Kidney epithelial cell (primary cell): ENCODE measurements at regions not wholly inside any gene's neighbourhood (a gene's known extent, or its start where the extent isn't known, plus 50 kb on each side); places are given as distances from the start of the nearest gene placed in this dataset.

Source experiments
- DNase-seq: peaks from one replicate; pipeline ENCODE4 v3.0.0-alpha.2; 2010; ENCODE audit warnings: low read depth
- H3K27me3 ChIP-seq: 2 replicates; pipeline ENCODE4 v1.6.0; 2011; ENCODE audit warnings: low read length; ENCODE audit not compliant: control insufficient read depth, insufficient read depth
- H3K36me3 ChIP-seq: 2 replicates; pipeline ENCODE4 v1.5.1; 2011; ENCODE audit warnings: low read length; ENCODE audit not compliant: control insufficient read depth, insufficient read depth
- H3K4me3 ChIP-seq: 2 replicates; pipeline ENCODE4 v1.5.1; 2011; ENCODE audit warnings: low read depth, mild to moderate bottlenecking, control low read depth, low read length
- CTCF ChIP-seq: IDR thresholded peaks from 2 replicates; pipeline ENCODE4 v1.5.1; 2011; ENCODE audit warnings: mild to moderate bottlenecking, moderate library complexity, low read length, control low read depth, inconsistent platforms; ENCODE audit not compliant: insufficient read depth, poor library complexity, severe bottlenecking

GRCh38 chr19:23998568-23998967 lies 83.9 kb downstream of the ZNF726 start:
- TF ChIP-seq CTCF: no peak
- no peaks in the 10 kb centered on the region for H3K27me3 ChIP-seq
- no peak overlapping the region for H3K4me3 ChIP-seq
- no peak for DNase-seq
- no peaks in the 10 kb centered on the region for H3K36me3 ChIP-seq

- H3K27me3 ChIP-seq: no peaks in the 10 kb centered on the region
- DNase-seq: no peak
- TF ChIP-seq CTCF: no peak
- H3K4me3 ChIP-seq: no peak overlapping the region
- H3K36me3 ChIP-seq: no peaks in the 10 kb centered on the region
Measured at GRCh38 chr19:23999821-24000610, 85.3 kb downstream of the ZNF726 start.

- Histone ChIP-seq H3K27me3 (no peaks in the 10 kb centered on the region), H3K36me3 (no peaks in the 10 kb centered on the region), H3K4me3 (no peak overlapping the region)
- no peak for TF ChIP-seq CTCF
- no peak for DNase-seq
Measured at GRCh38 chr19:24000656-24001055, 86.0 kb downstream of the ZNF726 start.

GRCh38 chr19:24002256-24002945 lies 84.6 kb upstream of the ZNF254 start:
- no peak for TF ChIP-seq CTCF
- no peak overlapping the region for H3K4me3 ChIP-seq
- no peaks in the 10 kb centered on the region for H3K27me3 ChIP-seq
- DNase-seq: no peak
- H3K36me3 ChIP-seq: no peaks in the 10 kb centered on the region

GRCh38 chr19:24003537-24003936 lies 83.5 kb upstream of the ZNF254 start:
- Histone ChIP-seq H3K4me3 (no peak overlapping the region), H3K27me3 (no peaks in the 10 kb centered on the region), H3K36me3 (no peaks in the 10 kb centered on the region)
- no peak for DNase-seq
- TF ChIP-seq CTCF: no peak

- no peak for DNase-seq
- no peaks in the 10 kb centered on the region for H3K36me3 ChIP-seq
- no peak overlapping the region for H3K4me3 ChIP-seq
- TF ChIP-seq CTCF: no peak
- no peaks in the 10 kb centered on the region for H3K27me3 ChIP-seq
Measured at GRCh38 chr19:24004166-24004565, 82.8 kb upstream of the ZNF254 start.
